GM12874 (cell line): ENCODE measurements at regions not wholly inside any gene's neighbourhood (a gene's known extent, or its start where the extent isn't known, plus 50 kb on each side); places are given as distances from the start of the nearest gene placed in this dataset.

Source experiments
- CTCF ChIP-seq: IDR thresholded peaks from 2 replicates; pipeline ENCODE4 v1.5.1; 2011; ENCODE audit warnings: low read depth, mild to moderate bottlenecking, control low read depth, low read length, moderate library complexity; ENCODE audit not compliant: insufficient read depth

GRCh38 chr17:27082023-27082774 is 211.7 kb upstream of the WSB1 start:
- no peak for TF ChIP-seq CTCF

- TF ChIP-seq CTCF, result no peak
These were observed 211.1 kb upstream of the WSB1 start for GRCh38 chr17:27082775-27083154.

GRCh38 chr17:27083408-27084185 is 210.3 kb upstream of the WSB1 start:
- no peak for TF ChIP-seq CTCF

GRCh38 chr17:27085517-27085916 is 208.4 kb upstream of the WSB1 start:
- no peak for TF ChIP-seq CTCF

GRCh38 chr17:27086526-27086925 is 207.4 kb upstream of the WSB1 start:
- no peak for TF ChIP-seq CTCF

- no peak for TF ChIP-seq CTCF
These were observed 205.8 kb upstream of the WSB1 start for GRCh38 chr17:27087935-27088766.

GRCh38 chr17:27088767-27089078 is 205.2 kb upstream of the WSB1 start:
- no peak for TF ChIP-seq CTCF
